Colonic mucosa (tissue), 4 donors: ENCODE measurements at regions not wholly inside any gene's neighbourhood (a gene's known extent, or its start where the extent isn't known, plus 50 kb on each side); places are given as distances from the start of the nearest gene placed in this dataset.

Source experiments
- DNase-seq: peaks from one replicate; pipeline ENCODE4 v3.0.0-alpha.2; 2020
- H3K27ac ChIP-seq: fragments of 200-600 bp; one replicate; pipeline ENCODE4 v1.8.0; 2021
- H3K27me3 ChIP-seq: fragments of 200-600 bp; one replicate; pipeline ENCODE4 v1.8.0; 2021
- H3K36me3 ChIP-seq: fragments of 200-600 bp; one replicate; pipeline ENCODE4 v1.8.0; 2021
- H3K4me1 ChIP-seq: fragments of 200-600 bp; one replicate; pipeline ENCODE4 v1.8.0; 2021; ENCODE audit warnings: mild to moderate bottlenecking
- H3K4me3 ChIP-seq: fragments of 200-600 bp; one replicate; pipeline ENCODE4 v1.8.0; 2021
- H3K9ac ChIP-seq, 2 donors: one replicate each; pipeline ENCODE4 v1.7.0; 2013; ENCODE audit warnings: control low read depth in 2 of 2, low read depth in 2 of 2, low read length in 2 of 2
- H3K9me3 ChIP-seq: fragments of 200-600 bp; one replicate; pipeline ENCODE4 v1.8.0; 2021
- intact Hi-C: fragments of 100-400 bp; cut with DNase I; formaldehyde crosslinking; loops from one replicate; pipeline ENCODE4 v1.14.1; 2022
- TF ChIP-seq, protein P1 (sequence below): fragments of 200-600 bp; IDR thresholded peaks from one replicate; pipeline ENCODE4 v1.8.0; 2022; ENCODE audit warnings: antibody characterized with exemption, mild to moderate bottlenecking
- donor health status: healthy.
- donor health status: DM: no; HTN: no; CAD: no.
- donor health status: DM: no; HTN: no; CAD: no.

DNA sequence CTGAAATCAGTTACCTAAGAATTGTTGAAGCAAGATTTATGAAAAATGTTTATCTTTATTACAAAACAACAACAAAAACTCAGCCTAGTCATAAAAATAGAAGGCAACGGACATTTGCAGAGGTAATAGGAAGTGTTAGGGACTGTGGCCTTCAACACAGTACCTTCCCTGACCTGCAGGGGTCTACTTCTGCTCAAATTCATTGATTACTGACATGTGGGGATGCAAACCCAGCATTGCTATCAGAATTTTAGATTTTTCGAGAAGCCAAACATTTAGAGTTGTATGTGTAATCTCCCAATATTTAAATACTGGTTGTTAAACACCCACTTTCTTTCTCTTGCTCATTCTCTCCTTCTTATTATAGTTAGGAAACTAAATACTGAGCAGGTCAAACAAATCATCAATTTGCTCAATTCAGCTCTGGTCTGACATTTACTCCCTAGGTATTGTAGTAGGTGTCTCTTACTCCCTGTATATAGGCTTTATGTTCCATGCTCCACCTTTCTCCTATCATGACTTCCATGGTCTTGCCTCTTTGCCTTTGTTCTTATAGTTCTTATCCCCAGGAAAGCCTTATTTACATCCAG lies 198.5 kb downstream of the UBE2E3 start:
- Histone ChIP-seq H3K9ac (no peak overlapping the region), H3K27me3 (no peaks in the 10 kb centered on the region), H3K9me3 (no peaks in the 10 kb centered on the region), H3K4me3 (no peak overlapping the region), H3K27ac (no peak overlapping the region), H3K36me3 (no peaks in the 10 kb centered on the region), H3K4me1 (no peaks in the 10 kb centered on the region)
- TF ChIP-seq, protein P1, sequence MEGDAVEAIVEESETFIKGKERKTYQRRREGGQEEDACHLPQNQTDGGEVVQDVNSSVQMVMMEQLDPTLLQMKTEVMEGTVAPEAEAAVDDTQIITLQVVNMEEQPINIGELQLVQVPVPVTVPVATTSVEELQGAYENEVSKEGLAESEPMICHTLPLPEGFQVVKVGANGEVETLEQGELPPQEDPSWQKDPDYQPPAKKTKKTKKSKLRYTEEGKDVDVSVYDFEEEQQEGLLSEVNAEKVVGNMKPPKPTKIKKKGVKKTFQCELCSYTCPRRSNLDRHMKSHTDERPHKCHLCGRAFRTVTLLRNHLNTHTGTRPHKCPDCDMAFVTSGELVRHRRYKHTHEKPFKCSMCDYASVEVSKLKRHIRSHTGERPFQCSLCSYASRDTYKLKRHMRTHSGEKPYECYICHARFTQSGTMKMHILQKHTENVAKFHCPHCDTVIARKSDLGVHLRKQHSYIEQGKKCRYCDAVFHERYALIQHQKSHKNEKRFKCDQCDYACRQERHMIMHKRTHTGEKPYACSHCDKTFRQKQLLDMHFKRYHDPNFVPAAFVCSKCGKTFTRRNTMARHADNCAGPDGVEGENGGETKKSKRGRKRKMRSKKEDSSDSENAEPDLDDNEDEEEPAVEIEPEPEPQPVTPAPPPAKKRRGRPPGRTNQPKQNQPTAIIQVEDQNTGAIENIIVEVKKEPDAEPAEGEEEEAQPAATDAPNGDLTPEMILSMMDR = peak; percentile 31
- intact Hi-C loops = no loop called here
- DNase-seq = no peak

- Histone ChIP-seq H3K27me3 (no peaks in the 10 kb centered on the region), H3K9ac (no peak overlapping the region), H3K4me3 (no peak overlapping the region), H3K4me1 (no peaks in the 10 kb centered on the region), H3K27ac (no peak overlapping the region), H3K36me3 (no peaks in the 10 kb centered on the region), H3K9me3 (no peaks in the 10 kb centered on the region)
- TF ChIP-seq, protein P1 = no peak
- intact Hi-C loops = no loop called here
- DNase-seq = no peak
These were observed 203.6 kb downstream of the UBE2E3 start for GRCh38 chr2:181183878-181184542.

GRCh38 chr2:181185421-181185820 lies 205.0 kb downstream of the UBE2E3 start:
- Histone ChIP-seq H3K36me3 (no peaks in the 10 kb centered on the region), H3K9me3 (no peaks in the 10 kb centered on the region), H3K27me3 (no peaks in the 10 kb centered on the region), H3K4me1 (no peaks in the 10 kb centered on the region), H3K27ac (no peak overlapping the region), H3K4me3 (no peak overlapping the region), H3K9ac (no peak overlapping the region)
- intact Hi-C loops = no loop called here
- TF ChIP-seq, protein P1 = no peak
- no peak for DNase-seq

DNA sequence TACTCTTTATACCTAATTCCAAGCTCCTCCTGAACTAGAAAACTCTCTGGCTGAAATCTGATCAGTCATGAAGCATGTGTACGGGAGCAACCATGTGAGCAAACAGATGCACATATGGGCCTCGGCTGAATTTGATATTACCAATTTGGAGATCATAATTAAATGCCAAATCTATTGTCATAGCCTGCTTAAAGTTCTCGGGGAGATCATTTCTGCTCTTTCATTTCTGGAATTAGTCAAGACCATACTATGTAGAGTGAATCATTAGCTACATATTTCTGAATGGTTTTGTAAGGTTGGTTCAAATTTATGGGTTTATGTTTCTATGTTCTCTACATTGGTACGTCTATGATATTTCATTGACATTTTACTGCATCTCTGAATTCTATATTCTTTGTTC lies 205.5 kb downstream of the UBE2E3 start:
- TF ChIP-seq, protein P1 = no peak

DNA sequence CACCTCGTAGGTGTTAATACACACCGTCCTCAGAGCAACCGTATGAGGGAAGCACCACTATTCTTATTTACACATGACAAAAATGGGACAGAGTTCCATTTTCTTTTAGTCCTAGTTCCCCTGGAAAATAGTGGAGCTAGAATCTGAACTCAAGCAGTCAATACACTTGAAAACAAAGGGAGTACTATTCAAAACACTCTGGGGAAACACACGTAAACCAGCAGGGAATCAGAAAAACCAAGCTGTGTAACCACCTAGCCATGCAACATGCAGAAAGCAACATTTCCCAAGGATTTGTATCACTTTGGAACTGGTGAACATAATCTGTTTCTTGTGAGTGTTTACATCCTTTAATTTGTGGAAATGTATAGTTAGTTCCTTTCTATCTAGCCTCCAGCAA lies 208.2 kb downstream of the UBE2E3 start:
- Histone ChIP-seq H3K9ac (no peak overlapping the region), H3K4me1 (no peaks in the 10 kb centered on the region), H3K27ac (no peak overlapping the region), H3K4me3 (no peak overlapping the region), H3K9me3 (no peaks in the 10 kb centered on the region), H3K27me3 (no peaks in the 10 kb centered on the region), H3K36me3 (no peaks in the 10 kb centered on the region)
- TF ChIP-seq, protein P1 = no peak
- intact Hi-C loops = no loop called here
- no peak for DNase-seq

More for the DNA sequence above, 205.5 kb downstream of the UBE2E3 start:
- H3K36me3 ChIP-seq = no peaks in the 10 kb centered on the region
- intact Hi-C loops = no loop called here
- DNase-seq = no peak
- no peak overlapping the region for H3K9ac ChIP-seq
- no peaks in the 10 kb centered on the region for H3K27me3 ChIP-seq
- H3K4me1 ChIP-seq = no peaks in the 10 kb centered on the region
- H3K4me3 ChIP-seq = no peak overlapping the region
- no peak overlapping the region for H3K27ac ChIP-seq
- H3K9me3 ChIP-seq = no peaks in the 10 kb centered on the region
